Lower leg skin (tissue), 4 donors: ENCODE measurements at regions not wholly inside any gene's neighbourhood (a gene's known extent, or its start where the extent isn't known, plus 50 kb on each side); places are given as distances from the start of the nearest gene placed in this dataset.
A peak's percentile ranks its signal among the peaks of the same experiment; 100 is the strongest.

ENCODE experiments used
- DNase-seq, 2 donors: peaks; one replicate each; pipeline ENCODE4 v3.0.0-alpha.2; 2019; ENCODE audit warnings: low spot score in 2 of 2
- H3K4me3 ChIP-seq: fragments of 200-600 bp; sonication (generic); 2 replicates; pipeline ENCODE4 v1.5.1; 2017; ENCODE audit warnings: mild to moderate bottlenecking, low read depth; ENCODE audit not compliant: poor library complexity, severe bottlenecking
- CTCF ChIP-seq, 3 donors: fragments of 450-650 bp; IDR thresholded peaks; one replicate each; pipeline ENCODE4 v1.5.1; 2016; ENCODE audit warnings: antibody characterized with exemption in 3 of 3, mild to moderate bottlenecking in 3 of 3, moderate library complexity in 2 of 3
- POLR2A ChIP-seq, 2 donors: fragments of 450-650 bp; IDR thresholded peaks; one replicate each; pipeline ENCODE4 v1.6.1; 2016 to 2017; ENCODE audit warnings: antibody characterized with exemption in 2 of 2, mild to moderate bottlenecking in 1 of 2, moderate library complexity in 1 of 2
- WGBS, 2 donors: methylation state at CpG; one replicate each; pipeline ENCODE4 v1.1.5; 2018; 5-methylcytosine and 5-hydroxymethylcytosine counted together
- intact Hi-C: fragments of 100-400 bp; cut with DNase I; formaldehyde crosslinking; loops from one replicate; pipeline ENCODE4 v1.15.0; 2023; ENCODE audit warnings: low total_unique reads

- H3K4me3 ChIP-seq: no peak overlapping the region
- 73 to 77% methylated on average over 2 of the region's 2 CpGs for whole genome bisulfite sequencing, 2 donors
- TF ChIP-seq POLR2A (IDR thresholded peaks at IDR 0.05) (no peak), CTCF (IDR thresholded peaks at IDR 0.05) (no peak)
- DNase-seq: peak in 1 of 2 donors; percentile 29
- intact Hi-C loops: no loop called here
Measured at GRCh38 chr1:30382496-30382895, 340.9 kb downstream of the MATN1 start.

DNA sequence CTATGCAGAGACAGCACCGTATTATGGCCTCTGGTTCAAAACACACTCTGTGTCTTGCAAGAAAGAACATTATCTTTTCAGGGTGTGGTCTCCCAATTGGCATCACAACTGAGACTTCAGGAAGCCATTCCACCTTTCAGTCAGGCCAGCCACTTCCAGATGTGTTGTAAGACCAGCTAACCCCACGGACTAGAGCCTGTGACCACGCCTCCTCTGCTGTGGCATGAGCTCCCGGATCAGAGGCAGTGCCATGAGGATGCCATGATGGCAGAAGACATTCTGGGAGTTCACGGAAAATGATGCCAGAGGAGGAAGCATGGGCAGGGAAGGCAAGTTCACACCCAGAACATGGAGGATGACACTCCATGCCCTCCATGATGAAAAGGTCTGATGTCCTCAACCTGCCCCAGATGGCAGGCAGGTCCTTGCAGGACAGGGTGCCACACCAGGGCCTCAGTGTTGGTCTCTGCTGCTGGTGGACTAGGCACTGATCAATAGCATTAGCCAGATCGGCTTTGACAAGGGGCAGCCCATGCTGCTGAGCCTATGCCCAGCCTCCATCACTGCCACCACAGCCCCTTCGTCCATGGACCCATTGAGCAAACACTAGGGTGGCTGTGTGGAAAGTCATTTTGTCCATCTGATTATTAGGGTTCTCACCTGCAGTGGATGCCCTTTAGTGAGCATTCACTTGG, 341.6 kb downstream of the MATN1 start:
- intact Hi-C loops: no loop called here
- DNase-seq: peak in 1 of 2 donors; percentile 52
- TF ChIP-seq CTCF (IDR thresholded peaks at IDR 0.05) (no peak), POLR2A (IDR thresholded peaks at IDR 0.05) (no peak)
- H3K4me3 ChIP-seq: no peak overlapping the region
- WGBS, 2 donors: 65 to 77% methylated on average over 7 of the region's 7 CpGs

DNA sequence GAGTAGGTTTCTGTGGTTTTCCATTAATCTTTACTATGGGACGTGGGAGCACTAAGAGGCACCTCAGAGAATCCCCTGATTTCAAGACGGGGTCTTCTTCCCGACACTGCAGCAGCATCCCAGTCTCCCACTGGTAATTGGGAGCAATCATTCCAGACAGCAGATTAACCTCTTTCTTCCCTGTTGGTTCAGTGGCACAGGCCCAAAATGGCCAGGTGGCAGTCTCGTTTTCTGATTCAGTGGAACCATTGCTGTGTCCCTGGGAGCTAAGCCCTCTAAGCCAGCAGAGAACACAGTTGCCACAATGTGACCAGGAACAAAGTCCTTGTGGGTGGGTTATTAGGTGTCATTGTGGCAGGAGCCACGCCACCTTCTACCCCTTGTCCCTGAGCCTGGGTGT, 342.1 kb downstream of the MATN1 start:
- WGBS, 2 donors: 74 to 80% methylated on average over 5 of the region's 5 CpGs
- no peak overlapping the region for H3K4me3 ChIP-seq
- TF ChIP-seq POLR2A (IDR thresholded peaks at IDR 0.05): no peak
- TF ChIP-seq CTCF (IDR thresholded peaks at IDR 0.05): no peak
- peak in 1 of 2 donors; percentile 36 for DNase-seq
- intact Hi-C loops: no loop called here

DNA sequence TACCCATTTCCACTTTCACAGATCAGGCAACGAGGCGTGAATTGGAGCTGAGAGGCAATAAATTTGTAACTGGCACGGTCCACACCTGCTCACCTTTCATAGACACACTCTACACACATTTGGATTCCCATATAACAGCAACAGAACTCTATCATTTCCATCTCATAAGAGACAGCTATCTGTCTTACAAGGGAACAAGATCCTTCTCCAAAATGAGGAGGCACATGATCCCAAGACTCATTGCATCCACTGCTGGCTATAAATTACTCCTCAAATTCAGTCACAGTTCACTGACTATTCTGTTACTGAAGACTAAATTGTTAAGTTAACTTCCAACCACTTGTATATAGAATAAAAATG, 342.8 kb downstream of the MATN1 start:
- DNase-seq: no peak
- 1 to 3% methylated on average over 3 of the region's 3 CpGs for WGBS, 2 donors
- H3K4me3 ChIP-seq: no peak overlapping the region
- intact Hi-C loops: no loop called here
- TF ChIP-seq CTCF (IDR thresholded peaks at IDR 0.05) (no peak), POLR2A (IDR thresholded peaks at IDR 0.05) (no peak)

DNA sequence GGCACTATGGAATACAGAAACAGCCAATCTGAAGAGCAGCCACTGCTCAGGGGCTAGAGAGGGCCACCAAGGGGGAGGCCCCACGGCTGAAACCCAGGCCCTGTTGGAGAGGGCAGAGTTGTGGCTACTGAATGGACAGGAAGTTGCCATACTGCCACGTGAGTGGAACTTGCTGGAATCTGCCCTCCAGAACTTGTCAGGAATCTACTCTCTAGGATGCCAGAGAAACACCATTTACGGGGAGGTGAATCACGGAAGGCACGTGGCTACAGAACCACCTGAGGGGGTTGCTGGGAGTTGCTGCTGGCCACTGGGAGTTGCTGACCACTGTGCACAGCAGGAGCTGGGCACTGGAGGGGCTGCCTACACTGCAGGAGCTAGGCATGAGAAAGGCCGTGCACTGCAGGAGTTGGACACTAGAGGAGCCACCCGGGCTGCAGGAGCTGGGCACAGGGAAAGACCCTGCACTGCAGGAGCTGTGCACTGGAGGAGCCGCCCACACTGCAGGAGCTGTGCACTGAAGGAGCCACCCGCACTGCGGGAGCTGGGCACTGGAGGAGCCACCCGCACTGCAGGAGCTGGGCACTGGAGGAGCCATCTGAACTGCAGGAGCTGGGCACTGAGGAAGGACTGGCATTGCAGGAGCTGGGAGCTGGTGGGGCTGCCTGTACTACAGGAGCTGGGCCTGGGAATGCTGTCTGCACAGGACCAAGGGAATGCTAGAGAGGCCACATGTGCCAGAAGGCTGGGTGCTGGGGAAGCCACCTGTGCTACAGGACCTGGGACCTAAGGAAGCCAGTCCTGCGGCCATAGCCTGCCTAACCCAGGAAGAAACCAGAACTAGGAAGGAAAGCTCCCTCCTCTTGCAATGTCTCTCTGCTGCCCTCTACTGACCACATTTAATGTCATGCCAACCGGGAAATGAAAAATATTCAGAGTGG, 343.4 kb downstream of the MATN1 start:
- H3K4me3 ChIP-seq: no peak overlapping the region
- DNase-seq: peak; percentile 61 to 86
- WGBS, 2 donors: 22 to 33% methylated on average over 12 to 13 of the region's 13 CpGs
- intact Hi-C loops: no loop called here
- TF ChIP-seq POLR2A (IDR thresholded peaks at IDR 0.05): no peak
- TF ChIP-seq CTCF (IDR thresholded peaks at IDR 0.05): peak in 1 of 3 donors; percentile 21
